GM12878 (cell line): ENCODE measurements at regions not wholly inside any gene's neighbourhood (a gene's known extent, or its start where the extent isn't known, plus 50 kb on each side); places are given as distances from the start of the nearest gene placed in this dataset.

ENCODE experiments used
- ATAC-seq: fragments of 200-7000 bp; cut with Tn5 transposase; 3 replicates; pipeline ENCODE4 v1.9.1; 2020; ENCODE audit warnings: mild to moderate bottlenecking, moderate library complexity
- BruUV-seq: library from RNA; stranded (reverse); fragments of 400-500 nt; replicated peaks from 2 replicates; lab custom pipeline; 2021; lab: Mats Ljungman, UMichigan
- CTCF ChIA-PET: fragments of 300-600 bp; sonication (Branson Sonifier 250); formaldehyde crosslinking; extraction: SDS; loops from one replicate; lab custom pipeline; 2021; ENCODE audit warnings: inconsistent platforms; lab: Yijun Ruan, JAX
- POLR2A ChIA-PET: fragments of 350-600 bp; formaldehyde crosslinking; extraction: SDS; loops from one replicate; lab custom pipeline; 2021; ENCODE audit warnings: inconsistent platforms; lab: Charles Lee
- RAD21 ChIA-PET: fragments of 300-600 bp; sonication (Branson Sonifier 250); formaldehyde crosslinking; loops from one replicate; lab custom pipeline; 2023; ENCODE audit warnings: antibody characterized with exemption; ENCODE audit not compliant: unreplicated experiment; lab: Charles Lee
- SMC1A ChIA-PET: fragments of 300-600 bp; sonication (Branson Sonifier 250); formaldehyde crosslinking; loops from one replicate; lab custom pipeline; 2023; ENCODE audit not compliant: unreplicated experiment, uncharacterized antibody; lab: Charles Lee
- DNase-seq: peaks from one replicate; pipeline ENCODE4 v3.0.0-alpha.2; 2011; ENCODE audit warnings: low read depth, low spot score
- FAIRE-seq: peaks from 3 replicates; lab custom pipeline; 2011; peaks lifted over from hg19 to GRCh38; lab: Jason Lieb, UNC
- H2AFZ ChIP-seq: 2 replicates; pipeline ENCODE4 v1.6.0; 2011; ENCODE audit warnings: low read depth, low read length, control low read depth; ENCODE audit not compliant: control insufficient read depth
- H3K27ac ChIP-seq: 2 replicates; pipeline ENCODE4 v1.5.1; 2011; ENCODE audit warnings: control low read depth; ENCODE audit not compliant: control insufficient read depth, insufficient read depth
- H3K27me3 ChIP-seq, 2 experiments: replicated peaks in 1 of 2; 2 replicates each; pipeline versions ENCODE4 v1.6.0 to v1.6.1; 2011; ENCODE audit warnings: low read length in 1 of 2; ENCODE audit not compliant: control insufficient read depth in 2 of 2, insufficient read depth in 2 of 2
- H3K36me3 ChIP-seq, 2 experiments: 2 replicates each; pipeline ENCODE4 v1.5.1; 2011; ENCODE audit warnings: low read length in 1 of 2; ENCODE audit not compliant: control insufficient read depth in 2 of 2, insufficient read depth in 2 of 2
- H3K4me1 ChIP-seq: 2 replicates; pipeline ENCODE4 v1.6.1; 2011; ENCODE audit warnings: mild to moderate bottlenecking, low read length, moderate library complexity, mixed read lengths; ENCODE audit not compliant: control insufficient read depth, insufficient read depth
- H3K4me2 ChIP-seq: 2 replicates; pipeline ENCODE4 v1.6.0; 2011; ENCODE audit warnings: control low read depth; ENCODE audit not compliant: control insufficient read depth, insufficient read depth
- H3K4me3 ChIP-seq: fragments of 200-600 bp; sonication (generic); 2 replicates; pipeline ENCODE4 v1.5.1; 2016
- H3K79me2 ChIP-seq: 2 replicates; pipeline ENCODE4 v1.6.0; 2011; ENCODE audit warnings: low read length; ENCODE audit not compliant: control insufficient read depth, insufficient read depth
- H3K9ac ChIP-seq: 2 replicates; pipeline ENCODE4 v1.8.0; 2011; ENCODE audit warnings: low read length, control low read depth, mixed read lengths; ENCODE audit not compliant: control insufficient read depth, insufficient read depth
- H3K9me3 ChIP-seq: replicated peaks from 3 replicates; pipeline ENCODE4 v1.5.1; 2011; ENCODE audit warnings: mild to moderate bottlenecking, low read length; ENCODE audit not compliant: control insufficient read depth, insufficient read depth
- H4K20me1 ChIP-seq: 2 replicates; pipeline ENCODE4 v1.6.0; 2011; ENCODE audit not compliant: control insufficient read depth, insufficient read depth
- BRCA1 ChIP-seq: IDR thresholded peaks from 2 replicates; pipeline ENCODE4 v1.6.1; 2011; ENCODE audit warnings: low read depth, low read length, improper control_type of control experiment
- DPF2 ChIP-seq: fragments of 450-650 bp; IDR thresholded peaks from 2 replicates; pipeline ENCODE4 v1.6.1; 2017; ENCODE audit warnings: mild to moderate bottlenecking
- EGR1 ChIP-seq, 2 experiments: IDR thresholded peaks; 1 replicate in 1 of 2; 2 replicates in 1 of 2; pipeline ENCODE4 v1.6.1; 2011 to 2012; ENCODE audit warnings: low read depth in 2 of 2, low read length in 2 of 2, borderline replicate concordance in 1 of 2, mild to moderate bottlenecking in 1 of 2, moderate library complexity in 1 of 2
- HDGF ChIP-seq: fragments of 450-650 bp; IDR thresholded peaks from 2 replicates; pipeline ENCODE4 v1.6.1; 2016; ENCODE audit warnings: antibody characterized with exemption
- MXI1 ChIP-seq: fragments of 150-350 bp; IDR thresholded peaks from 2 replicates; pipeline ENCODE4 v1.6.1; 2011; ENCODE audit warnings: low read depth, mild to moderate bottlenecking, inconsistent platforms, low read length, improper control_type of control experiment
- NFYA ChIP-seq: IDR thresholded peaks from 2 replicates; pipeline ENCODE4 v1.6.1; 2011; ENCODE audit warnings: low read depth, mild to moderate bottlenecking, low read length, improper control_type of control experiment, borderline replicate concordance
- PAX8 ChIP-seq: fragments of 450-650 bp; IDR thresholded peaks from 2 replicates; pipeline ENCODE4 v1.6.1; 2017; ENCODE audit warnings: mild to moderate bottlenecking, moderate library complexity
- POU2F2 ChIP-seq: IDR thresholded peaks from 3 replicates; pipeline ENCODE4 v1.6.1; 2011; ENCODE audit warnings: low read depth, mild to moderate bottlenecking, low read length, borderline replicate concordance
- SIX5 ChIP-seq: IDR thresholded peaks from 2 replicates; pipeline ENCODE4 v1.6.1; 2011; ENCODE audit warnings: mild to moderate bottlenecking, low read depth, low read length, moderate library complexity; ENCODE audit not compliant: severe bottlenecking
- SMAD5 ChIP-seq: IDR thresholded peaks from 2 replicates; pipeline ENCODE4 v1.6.1; 2016; ENCODE audit warnings: antibody characterized with exemption, low read depth
- ZNF207 ChIP-seq: fragments of 450-650 bp; IDR thresholded peaks from 2 replicates; pipeline ENCODE4 v1.6.1; 2014; ENCODE audit warnings: antibody characterized with exemption, mild to moderate bottlenecking, borderline replicate concordance
- ZSCAN29 ChIP-seq: fragments of 450-650 bp; IDR thresholded peaks from 2 replicates; pipeline ENCODE4 v1.6.1; 2017; ENCODE audit warnings: mild to moderate bottlenecking, moderate library complexity
- WGBS: methylation state at CpG from one replicate; pipeline ENCODE4 v1.1.6; 2016; ENCODE audit warnings: low lambda C conversion rate; ENCODE audit not compliant: insufficient replicate concordance, insufficient coverage; ENCODE audit errors: missing lambda C conversion rate; 5-methylcytosine and 5-hydroxymethylcytosine counted together
- in situ Hi-C: fragments of 300-500 bp; cut with MboI; formaldehyde crosslinking; loops from 9 replicates; pipeline ENCODE4 v1.14.3; 2018; ENCODE audit warnings: mixed read lengths
- intact Hi-C: fragments of 100-400 bp; cut with micrococcal nuclease; formaldehyde crosslinking; loops from one replicate; pipeline ENCODE4 v1.14.2; 2022; ENCODE audit not compliant: unreplicated experiment
- TF ChIP-seq, protein P1 (sequence below), 3 experiments: IDR thresholded peaks in 2 of 3; conservative IDR thresholded peaks in 1 of 3; 2 replicates each; pipeline ENCODE4 v1.5.1; 2011; ENCODE audit warnings: low read depth in 3 of 3, low read length in 3 of 3, mild to moderate bottlenecking in 3 of 3, control low read depth in 2 of 3, moderate library complexity in 2 of 3, inconsistent platforms in 1 of 3, mixed read lengths in 1 of 3; ENCODE audit not compliant: control insufficient read depth in 2 of 3, insufficient read depth in 1 of 3; ENCODE audit errors: extremely low read depth in 1 of 3
- TF ChIP-seq, protein P2 (sequence below): fragments of 450-650 bp; IDR thresholded peaks from 2 replicates; pipeline ENCODE4 v1.6.1; 2014; ENCODE audit warnings: mild to moderate bottlenecking
- TF ChIP-seq, protein P3 (sequence below): fragments of 450-650 bp; conservative IDR thresholded peaks from 2 replicates; pipeline ENCODE4 v1.6.1; 2017; ENCODE audit warnings: mild to moderate bottlenecking, moderate library complexity
- TF ChIP-seq, protein P4 (sequence below): fragments of 450-650 bp; IDR thresholded peaks from 2 replicates; pipeline ENCODE4 v1.6.1; 2017; ENCODE audit warnings: mild to moderate bottlenecking
- TF ChIP-seq, protein P5 (sequence below): fragments of 150-350 bp; IDR thresholded peaks from 2 replicates; pipeline ENCODE4 v1.6.1; 2014; ENCODE audit warnings: mild to moderate bottlenecking, low read depth, low read length

DNA sequence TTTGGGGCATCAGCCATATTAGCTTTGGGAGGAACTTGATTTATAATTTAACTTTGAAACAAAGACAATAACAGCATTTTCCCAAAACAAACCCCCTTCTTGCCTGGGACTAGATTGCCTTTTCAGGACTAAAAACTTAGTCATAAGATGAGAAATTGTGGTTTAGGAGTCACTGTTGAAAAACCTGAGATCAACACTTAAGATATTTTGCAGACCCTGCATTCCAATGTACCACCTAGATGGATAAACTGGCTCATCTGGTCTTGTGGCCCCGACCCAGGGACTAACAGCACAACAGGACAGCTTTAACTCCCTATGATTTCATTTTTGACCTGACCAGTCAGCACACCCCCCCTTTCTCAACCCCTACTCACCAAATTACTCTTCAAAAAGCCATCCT, 1165.4 kb downstream of the XPNPEP1 start:
- FAIRE-seq (no peak), ATAC-seq (no peak), DNase-seq (no peak)
- no peak overlapping the region for H3K4me2 ChIP-seq
- WGBS, result 0% methylated on average over 1 of the region's 1 CpG
- no peaks in the 10 kb centered on the region for H3K9me3 ChIP-seq
- ChIA-PET POLR2A (no interaction called here), CTCF (interaction anchor here (0.6 kb wide), 1 partner anchor 56 kb away, joined by 3 read pairs; no protein-coding TSS in a partner anchor), RAD21 (no interaction called here), SMC1A (interaction anchor here (1.5 kb wide), 1 partner anchor 11 kb away, joined by 4 read pairs; no protein-coding TSS in a partner anchor)
- H3K4me3 ChIP-seq, result no peak overlapping the region
- no peaks in the 10 kb centered on the region for H3K27me3 ChIP-seq
- TF ChIP-seq NFYA, result no peak
- TF ChIP-seq HDGF, result no peak
- TF ChIP-seq ZNF207, result no peak
- TF ChIP-seq MXI1, result no peak
- no peak for TF ChIP-seq EGR1 (IDR thresholded peaks at IDR 0.05; ENCODE audit: borderline replicate concordance in 1 of 2, low read depth in 2 of 2, low read length in 2 of 2)
- TF ChIP-seq, protein P1, sequence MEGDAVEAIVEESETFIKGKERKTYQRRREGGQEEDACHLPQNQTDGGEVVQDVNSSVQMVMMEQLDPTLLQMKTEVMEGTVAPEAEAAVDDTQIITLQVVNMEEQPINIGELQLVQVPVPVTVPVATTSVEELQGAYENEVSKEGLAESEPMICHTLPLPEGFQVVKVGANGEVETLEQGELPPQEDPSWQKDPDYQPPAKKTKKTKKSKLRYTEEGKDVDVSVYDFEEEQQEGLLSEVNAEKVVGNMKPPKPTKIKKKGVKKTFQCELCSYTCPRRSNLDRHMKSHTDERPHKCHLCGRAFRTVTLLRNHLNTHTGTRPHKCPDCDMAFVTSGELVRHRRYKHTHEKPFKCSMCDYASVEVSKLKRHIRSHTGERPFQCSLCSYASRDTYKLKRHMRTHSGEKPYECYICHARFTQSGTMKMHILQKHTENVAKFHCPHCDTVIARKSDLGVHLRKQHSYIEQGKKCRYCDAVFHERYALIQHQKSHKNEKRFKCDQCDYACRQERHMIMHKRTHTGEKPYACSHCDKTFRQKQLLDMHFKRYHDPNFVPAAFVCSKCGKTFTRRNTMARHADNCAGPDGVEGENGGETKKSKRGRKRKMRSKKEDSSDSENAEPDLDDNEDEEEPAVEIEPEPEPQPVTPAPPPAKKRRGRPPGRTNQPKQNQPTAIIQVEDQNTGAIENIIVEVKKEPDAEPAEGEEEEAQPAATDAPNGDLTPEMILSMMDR (IDR thresholded peaks at IDR 0.05 in 2 of 3, conservative IDR thresholded peaks at IDR 0.05 in 1 of 3; ENCODE audit: control insufficient read depth in 2 of 3, extremely low read depth in 1 of 3, insufficient read depth in 1 of 3, low read depth in 3 of 3, low read length in 3 of 3), result no peak
- TF ChIP-seq, protein P2, sequence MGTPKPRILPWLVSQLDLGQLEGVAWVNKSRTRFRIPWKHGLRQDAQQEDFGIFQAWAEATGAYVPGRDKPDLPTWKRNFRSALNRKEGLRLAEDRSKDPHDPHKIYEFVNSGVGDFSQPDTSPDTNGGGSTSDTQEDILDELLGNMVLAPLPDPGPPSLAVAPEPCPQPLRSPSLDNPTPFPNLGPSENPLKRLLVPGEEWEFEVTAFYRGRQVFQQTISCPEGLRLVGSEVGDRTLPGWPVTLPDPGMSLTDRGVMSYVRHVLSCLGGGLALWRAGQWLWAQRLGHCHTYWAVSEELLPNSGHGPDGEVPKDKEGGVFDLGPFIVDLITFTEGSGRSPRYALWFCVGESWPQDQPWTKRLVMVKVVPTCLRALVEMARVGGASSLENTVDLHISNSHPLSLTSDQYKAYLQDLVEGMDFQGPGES, result no peak
- TF ChIP-seq, protein P3, sequence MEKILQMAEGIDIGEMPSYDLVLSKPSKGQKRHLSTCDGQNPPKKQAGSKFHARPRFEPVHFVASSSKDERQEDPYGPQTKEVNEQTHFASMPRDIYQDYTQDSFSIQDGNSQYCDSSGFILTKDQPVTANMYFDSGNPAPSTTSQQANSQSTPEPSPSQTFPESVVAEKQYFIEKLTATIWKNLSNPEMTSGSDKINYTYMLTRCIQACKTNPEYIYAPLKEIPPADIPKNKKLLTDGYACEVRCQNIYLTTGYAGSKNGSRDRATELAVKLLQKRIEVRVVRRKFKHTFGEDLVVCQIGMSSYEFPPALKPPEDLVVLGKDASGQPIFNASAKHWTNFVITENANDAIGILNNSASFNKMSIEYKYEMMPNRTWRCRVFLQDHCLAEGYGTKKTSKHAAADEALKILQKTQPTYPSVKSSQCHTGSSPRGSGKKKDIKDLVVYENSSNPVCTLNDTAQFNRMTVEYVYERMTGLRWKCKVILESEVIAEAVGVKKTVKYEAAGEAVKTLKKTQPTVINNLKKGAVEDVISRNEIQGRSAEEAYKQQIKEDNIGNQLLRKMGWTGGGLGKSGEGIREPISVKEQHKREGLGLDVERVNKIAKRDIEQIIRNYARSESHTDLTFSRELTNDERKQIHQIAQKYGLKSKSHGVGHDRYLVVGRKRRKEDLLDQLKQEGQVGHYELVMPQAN, result no peak
- no peak for TF ChIP-seq BRCA1
- no peak for TF ChIP-seq ZSCAN29
- TF ChIP-seq SMAD5, result no peak
- TF ChIP-seq, protein P4, sequence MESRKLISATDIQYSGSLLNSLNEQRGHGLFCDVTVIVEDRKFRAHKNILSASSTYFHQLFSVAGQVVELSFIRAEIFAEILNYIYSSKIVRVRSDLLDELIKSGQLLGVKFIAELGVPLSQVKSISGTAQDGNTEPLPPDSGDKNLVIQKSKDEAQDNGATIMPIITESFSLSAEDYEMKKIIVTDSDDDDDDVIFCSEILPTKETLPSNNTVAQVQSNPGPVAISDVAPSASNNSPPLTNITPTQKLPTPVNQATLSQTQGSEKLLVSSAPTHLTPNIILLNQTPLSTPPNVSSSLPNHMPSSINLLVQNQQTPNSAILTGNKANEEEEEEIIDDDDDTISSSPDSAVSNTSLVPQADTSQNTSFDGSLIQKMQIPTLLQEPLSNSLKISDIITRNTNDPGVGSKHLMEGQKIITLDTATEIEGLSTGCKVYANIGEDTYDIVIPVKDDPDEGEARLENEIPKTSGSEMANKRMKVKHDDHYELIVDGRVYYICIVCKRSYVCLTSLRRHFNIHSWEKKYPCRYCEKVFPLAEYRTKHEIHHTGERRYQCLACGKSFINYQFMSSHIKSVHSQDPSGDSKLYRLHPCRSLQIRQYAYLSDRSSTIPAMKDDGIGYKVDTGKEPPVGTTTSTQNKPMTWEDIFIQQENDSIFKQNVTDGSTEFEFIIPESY, result no peak
- no peak for TF ChIP-seq DPF2
- TF ChIP-seq POU2F2, result no peak
- TF ChIP-seq, protein P5, sequence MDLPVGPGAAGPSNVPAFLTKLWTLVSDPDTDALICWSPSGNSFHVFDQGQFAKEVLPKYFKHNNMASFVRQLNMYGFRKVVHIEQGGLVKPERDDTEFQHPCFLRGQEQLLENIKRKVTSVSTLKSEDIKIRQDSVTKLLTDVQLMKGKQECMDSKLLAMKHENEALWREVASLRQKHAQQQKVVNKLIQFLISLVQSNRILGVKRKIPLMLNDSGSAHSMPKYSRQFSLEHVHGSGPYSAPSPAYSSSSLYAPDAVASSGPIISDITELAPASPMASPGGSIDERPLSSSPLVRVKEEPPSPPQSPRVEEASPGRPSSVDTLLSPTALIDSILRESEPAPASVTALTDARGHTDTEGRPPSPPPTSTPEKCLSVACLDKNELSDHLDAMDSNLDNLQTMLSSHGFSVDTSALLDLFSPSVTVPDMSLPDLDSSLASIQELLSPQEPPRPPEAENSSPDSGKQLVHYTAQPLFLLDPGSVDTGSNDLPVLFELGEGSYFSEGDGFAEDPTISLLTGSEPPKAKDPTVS, result no peak
- TF ChIP-seq SIX5, result no peak
- no peak for TF ChIP-seq PAX8
- in situ Hi-C loops, result no loop called here
- no peak overlapping the region for H3K27ac ChIP-seq
- intact Hi-C loops, result no loop called here
- no peaks in the 10 kb centered on the region for H3K36me3 ChIP-seq
- H4K20me1 ChIP-seq, result no peaks in the 10 kb centered on the region
- H2AFZ ChIP-seq, result no peak overlapping the region
- H3K9ac ChIP-seq, result no peak overlapping the region
- H3K4me1 ChIP-seq, result no peaks in the 10 kb centered on the region
- no peaks in the 10 kb centered on the region for H3K79me2 ChIP-seq
- BruUV-seq, result no TSS peak
